ENCODE measurements at regions not wholly inside any gene's neighbourhood (a gene's known extent, or its start where the extent isn't known, plus 50 kb on each side); places are given as distances from the start of the nearest gene placed in this dataset.
"Not testable (repeated sequence)": the region's sequence is repeated elsewhere in the genome, so short reads cannot be mapped to it uniquely, and the experiment has no call there.

GRCh38 chr10:81280497-81281479, 594.2 kb upstream of the NRG3 start:
- DNase-seq, result no peak

- DNase-seq, result no peak
These were observed 586.5 kb upstream of the NRG3 start for GRCh38 chr10:81288544-81288943.

- no peak for DNase-seq
These were observed 577.7 kb upstream of the NRG3 start for GRCh38 chr10:81297292-81297691.

DNA sequence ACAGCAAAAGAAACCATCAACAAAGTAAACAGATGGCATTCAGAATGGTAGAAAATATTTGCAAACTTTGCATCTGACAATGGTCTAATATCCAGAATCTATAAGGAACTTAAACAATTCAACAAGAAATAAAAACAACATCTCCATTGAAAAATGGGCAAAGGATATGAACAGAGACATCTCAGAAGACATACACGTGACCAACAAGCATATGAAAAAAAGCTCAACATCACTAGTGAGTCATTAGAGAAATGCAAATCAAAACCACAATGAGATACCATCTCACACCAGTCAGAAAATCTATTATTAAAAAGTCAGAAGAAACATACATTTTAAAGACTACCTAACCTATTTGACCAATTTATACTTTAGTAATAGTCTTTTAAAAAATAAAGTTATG, 571.3 kb upstream of the NRG3 start:
- no peak for DNase-seq

DNA sequence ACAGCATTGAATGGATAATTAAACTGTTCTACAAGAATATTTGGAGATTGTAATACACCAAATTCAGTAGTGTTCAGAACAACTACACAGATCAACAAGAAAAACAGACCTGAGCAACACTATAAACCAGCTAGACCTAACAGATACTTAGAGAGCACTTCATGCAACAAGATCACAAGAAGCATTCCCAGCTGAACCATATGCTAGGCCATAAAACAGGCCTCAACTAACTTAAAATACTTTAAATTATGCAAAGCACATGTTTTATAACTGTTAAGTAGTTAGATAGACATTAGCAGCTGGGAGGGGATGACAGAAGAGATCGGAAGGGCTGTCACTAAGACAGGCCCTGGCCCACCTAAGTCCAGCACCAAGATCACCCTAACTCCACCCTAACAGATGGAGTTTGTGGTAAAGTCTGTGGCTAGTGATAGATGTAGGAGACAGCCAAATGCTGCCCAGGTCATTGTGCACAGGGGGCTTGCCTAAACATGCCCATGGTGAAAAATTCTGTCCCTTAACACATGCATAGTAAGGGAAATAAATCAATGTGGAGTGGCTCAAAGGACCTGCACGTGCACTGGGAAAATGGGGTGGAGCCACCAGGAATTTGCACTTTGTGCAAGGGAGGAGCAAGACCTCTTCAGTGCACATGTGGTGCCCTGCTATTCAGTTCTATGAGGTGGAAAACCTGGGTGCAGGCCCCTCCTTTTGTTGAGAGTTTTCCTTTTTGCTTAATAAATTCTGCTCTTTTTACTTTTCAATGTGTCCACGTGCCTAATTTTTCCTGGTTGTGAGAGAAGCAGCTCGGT, 567.8 kb upstream of the NRG3 start:
- no peak for DNase-seq

- no peak for DNase-seq
These were observed 565.9 kb upstream of the NRG3 start for GRCh38 chr10:81309041-81309552.

DNA sequence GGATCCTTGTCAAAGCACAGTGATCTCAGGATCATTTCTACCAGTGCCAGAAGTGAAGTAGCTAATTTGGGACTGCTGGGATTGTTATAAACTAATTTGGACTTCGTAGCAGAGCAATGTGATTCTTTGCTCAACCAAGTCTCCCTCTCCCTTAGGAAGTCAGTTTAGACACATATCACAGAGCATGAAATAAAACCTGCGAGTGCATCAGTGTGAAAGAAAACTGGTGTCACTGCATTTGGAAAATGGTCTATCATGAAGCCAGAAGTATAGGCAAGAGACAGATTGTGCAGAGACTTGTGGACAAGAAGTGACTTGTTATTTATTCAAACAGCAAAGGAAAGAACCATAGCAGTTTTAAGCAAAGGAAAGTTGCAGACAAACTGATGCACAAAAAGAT, 560.5 kb upstream of the NRG3 start:
- DNase-seq, result no peak

DNA sequence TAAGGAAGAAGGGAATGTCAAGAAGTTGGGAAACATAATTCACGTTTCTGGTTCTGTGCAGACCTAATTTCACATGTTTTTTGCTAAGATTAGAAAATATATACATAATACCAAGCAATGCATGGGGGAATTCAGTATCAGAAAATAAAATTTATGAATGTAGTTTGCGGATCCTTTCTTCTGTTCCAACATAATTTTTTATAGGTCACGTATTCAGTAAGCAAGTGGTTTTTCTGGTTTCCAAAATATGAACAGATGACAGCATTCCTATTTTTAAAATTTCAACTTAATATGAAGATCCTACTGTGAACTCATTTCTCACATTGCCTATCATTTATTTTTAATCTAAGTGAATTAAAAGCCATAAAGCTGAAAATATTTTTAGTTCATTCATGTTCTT, 560.0 kb upstream of the NRG3 start:
- no peak for DNase-seq

- no peak for DNase-seq
These were observed 527.0 kb upstream of the NRG3 start for GRCh38 chr10:81348003-81348402.

DNA sequence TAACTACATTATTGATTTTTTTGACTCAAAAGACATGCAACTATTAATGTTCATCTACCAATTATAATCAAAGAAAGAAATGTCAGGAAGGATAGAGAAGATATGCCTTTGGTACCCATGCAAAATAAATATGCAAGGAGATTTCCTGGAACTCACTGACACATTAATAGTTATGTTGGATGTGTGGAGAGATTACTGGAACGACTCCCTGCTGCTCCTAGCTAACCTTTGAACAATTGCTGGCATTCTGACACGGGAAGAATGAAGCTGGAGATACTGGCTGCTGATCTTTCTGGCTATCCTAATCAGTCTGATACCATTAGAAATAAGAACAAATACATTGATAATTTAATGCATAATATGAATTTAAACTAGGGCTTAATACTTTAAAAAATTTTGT, 507.9 kb upstream of the NRG3 start:
- DNase-seq, result no peak

DNA sequence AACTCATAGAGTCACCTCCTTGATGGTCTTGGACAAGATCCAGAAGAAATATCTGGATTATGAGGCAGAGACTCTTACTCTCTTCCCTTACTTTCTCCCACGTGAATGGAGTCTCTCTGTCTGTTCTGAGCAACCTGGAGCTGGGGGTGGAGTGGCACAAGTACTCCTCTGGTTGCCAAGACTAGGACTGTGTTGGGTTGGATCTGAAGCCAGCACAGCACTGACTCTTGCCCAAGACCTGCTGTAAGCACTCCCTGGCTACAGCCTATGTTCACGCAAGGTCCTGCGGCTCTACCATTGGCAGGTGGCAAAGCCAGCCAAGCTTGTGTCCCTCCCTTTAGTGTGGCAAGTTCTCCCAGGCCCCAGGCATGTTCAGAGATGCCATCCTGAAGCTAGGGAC, 488.2 kb upstream of the NRG3 start:
- no peak for DNase-seq

- no peak for DNase-seq
These were observed 471.5 kb upstream of the NRG3 start for GRCh38 chr10:81403451-81403850.

DNA sequence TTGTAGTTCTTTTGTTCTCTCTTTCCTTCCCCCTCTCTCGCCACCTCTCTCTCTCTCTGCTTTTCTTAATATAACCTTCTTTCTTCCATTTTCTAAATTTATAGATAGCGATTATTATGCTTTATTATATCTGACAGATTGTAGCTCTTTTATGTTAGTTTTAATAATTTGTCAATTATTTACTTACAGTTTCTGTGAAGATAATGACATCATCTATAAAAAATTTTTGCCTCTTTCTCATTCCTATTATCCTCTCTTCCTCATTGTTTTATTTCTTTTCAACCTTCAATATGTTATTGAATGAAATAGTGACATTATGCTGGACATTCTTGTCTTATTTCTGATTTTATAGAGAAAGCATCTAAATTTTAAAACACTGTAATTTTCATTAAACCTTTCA, 469.6 kb upstream of the NRG3 start:
- no peak for DNase-seq

- DNase-seq, result no peak
These were observed 461.0 kb upstream of the NRG3 start for GRCh38 chr10:81414038-81414437.

DNA sequence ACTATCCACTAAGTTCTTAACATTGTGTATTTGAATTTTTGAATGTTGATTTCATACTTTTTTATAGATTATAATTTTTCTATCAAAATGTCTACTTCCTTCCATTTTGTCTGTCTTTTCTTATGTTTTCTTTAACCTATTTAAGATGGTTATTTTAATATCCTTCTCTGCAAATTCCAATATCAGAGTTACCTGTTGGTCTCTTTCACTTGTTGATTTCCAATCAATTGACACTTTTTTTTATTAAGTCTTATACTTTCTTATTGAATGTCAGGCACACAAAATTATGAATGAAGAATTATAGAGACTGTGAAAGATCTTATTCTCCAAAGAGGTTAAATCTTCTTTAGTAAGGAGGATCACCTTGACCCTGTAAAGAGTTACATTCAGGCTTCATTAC, 448.3 kb upstream of the NRG3 start:
- no peak for DNase-seq

- DNase-seq, result no peak
These were observed 446.4 kb upstream of the NRG3 start for GRCh38 chr10:81428456-81429134.

DNA sequence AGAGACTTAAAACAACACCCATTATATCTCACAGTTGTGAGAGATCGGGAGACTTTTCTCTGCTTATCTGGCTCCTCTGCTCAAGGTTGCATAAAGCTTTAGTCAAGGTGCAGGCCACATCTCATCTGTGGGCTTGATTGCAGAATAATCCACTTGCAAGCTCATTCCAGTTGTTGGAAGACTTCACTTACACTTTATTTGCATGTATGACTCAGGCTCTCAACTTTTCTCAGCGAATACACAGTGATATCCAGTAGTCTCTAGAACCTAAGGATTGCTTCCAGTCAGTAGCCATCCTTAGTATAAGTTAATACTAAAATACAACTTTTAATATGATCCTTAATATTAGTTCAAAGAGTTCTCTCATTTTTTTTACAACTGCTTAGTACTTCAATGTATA, 435.5 kb upstream of the NRG3 start:
- DNase-seq, result no peak

DNA sequence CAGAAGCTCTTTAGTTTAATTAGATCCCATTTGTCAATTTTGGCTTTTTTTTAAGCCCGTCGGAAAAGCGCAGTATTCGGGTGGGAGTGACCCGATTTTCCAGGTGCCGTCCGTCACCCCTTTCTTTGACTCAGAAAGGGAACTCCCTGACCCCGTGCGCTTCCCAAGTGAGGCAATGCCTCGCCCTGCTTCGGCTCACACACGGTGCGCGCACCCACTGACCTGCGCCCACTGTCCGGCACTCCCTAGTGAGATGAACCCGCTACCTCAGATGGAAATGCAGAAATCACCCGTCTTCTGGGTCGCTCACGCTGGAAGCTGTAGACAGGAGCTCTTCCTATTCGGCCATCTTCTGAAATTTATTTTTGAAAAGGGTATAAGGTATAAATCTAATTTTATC, 433.4 kb upstream of the NRG3 start:
- DNase-seq, result not testable (repeated sequence)

GRCh38 chr10:81444242-81444929, 430.6 kb upstream of the NRG3 start:
- no peak for DNase-seq

GRCh38 chr10:81450651-81451050, 424.3 kb upstream of the NRG3 start:
- no peak for DNase-seq

DNA sequence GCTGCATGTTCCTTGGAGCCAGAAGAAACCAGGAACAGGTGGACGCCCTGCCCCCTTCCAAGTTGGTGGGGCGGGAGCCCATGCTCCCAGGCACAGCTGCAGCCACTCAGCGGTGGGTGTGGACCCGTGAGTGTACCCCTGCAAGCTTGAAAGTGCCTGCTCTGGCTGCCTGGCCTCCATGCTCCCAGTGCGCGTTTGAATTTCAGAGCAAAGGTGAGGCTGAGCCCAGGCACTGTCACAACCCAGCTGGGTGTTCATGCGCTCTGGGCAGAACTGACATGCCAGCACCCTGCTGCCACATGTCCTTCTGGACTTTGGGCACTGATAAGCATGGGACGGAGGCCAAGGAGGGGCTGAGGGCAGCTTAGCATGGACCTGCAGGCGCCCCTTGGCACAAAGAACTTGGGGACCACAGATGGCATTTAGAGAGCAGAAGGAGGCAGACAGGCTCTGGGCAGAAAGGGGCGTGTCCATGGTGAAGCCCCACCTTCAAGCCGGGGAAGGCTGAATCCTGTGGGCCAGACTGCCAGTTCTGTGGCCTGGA, 402.0 kb upstream of the NRG3 start:
- no peak for DNase-seq

GRCh38 chr10:81473755-81474154, 401.2 kb upstream of the NRG3 start:
- no peak for DNase-seq

Data from right forelimb (tissue), 1 donor.